Anterior cingulate cortex (tissue), 58 donors: ENCODE measurements at regions not wholly inside any gene's neighbourhood (a gene's known extent, or its start where the extent isn't known, plus 50 kb on each side); places are given as distances from the start of the nearest gene placed in this dataset.

ENCODE experiments used
- DNase-seq, 58 donors: peaks; one replicate each; lab custom pipeline; 2025; lab: John Stamatoyannopoulos, UW

GRCh38 chr11:81005595-81005994 lies 1564.8 kb upstream of the TENM4 start:
- no peak for DNase-seq

- no peak for DNase-seq
Observed at GRCh38 chr11:81004576-81004975, 1563.7 kb upstream of the TENM4 start.

GRCh38 chr11:81002374-81002773 lies 1561.5 kb upstream of the TENM4 start:
- DNase-seq: no peak

- no peak for DNase-seq
Observed at GRCh38 chr11:81000735-81001134, 1559.9 kb upstream of the TENM4 start.

- no peak for DNase-seq
Observed at GRCh38 chr11:81000334-81000733, 1559.5 kb upstream of the TENM4 start.

GRCh38 chr11:80995523-80995922 lies 1554.7 kb upstream of the TENM4 start:
- no peak for DNase-seq

GRCh38 chr11:80993536-80993935 lies 1552.7 kb upstream of the TENM4 start:
- DNase-seq: no peak

GRCh38 chr11:80990885-80991284 lies 1550.1 kb upstream of the TENM4 start:
- DNase-seq: no peak

GRCh38 chr11:80987171-80987570 lies 1546.3 kb upstream of the TENM4 start:
- DNase-seq: no peak

- no peak for DNase-seq
Observed at GRCh38 chr11:80986421-80987074, 1545.7 kb upstream of the TENM4 start.

- no peak for DNase-seq
Observed at GRCh38 chr11:80980227-80980626, 1539.4 kb upstream of the TENM4 start.

GRCh38 chr11:80973786-80974185 lies 1533.0 kb upstream of the TENM4 start:
- DNase-seq: no peak

GRCh38 chr11:80970037-80970436 lies 1529.2 kb upstream of the TENM4 start:
- no peak for DNase-seq

- DNase-seq: no peak
Observed at GRCh38 chr11:80967649-80968048, 1526.8 kb upstream of the TENM4 start.

GRCh38 chr11:80960381-80961029 lies 1519.7 kb upstream of the TENM4 start:
- DNase-seq: no peak

- no peak for DNase-seq
Observed at GRCh38 chr11:80959751-80960150, 1518.9 kb upstream of the TENM4 start.

GRCh38 chr11:80958987-80959386 lies 1518.2 kb upstream of the TENM4 start:
- DNase-seq: no peak

- DNase-seq: no peak
Observed at GRCh38 chr11:80958361-80958760, 1517.5 kb upstream of the TENM4 start.

- DNase-seq: no peak
Observed at GRCh38 chr11:80955588-80955987, 1514.8 kb upstream of the TENM4 start.

- DNase-seq: no peak
Observed at GRCh38 chr11:80948781-80949180, 1508.0 kb upstream of the TENM4 start.

GRCh38 chr11:80944758-80945157 lies 1503.9 kb upstream of the TENM4 start:
- no peak for DNase-seq

GRCh38 chr11:80943226-80943625 lies 1502.4 kb upstream of the TENM4 start:
- no peak for DNase-seq

GRCh38 chr11:80937842-80938241 lies 1497.0 kb upstream of the TENM4 start:
- no peak for DNase-seq
